Loucy (cell line): ENCODE measurements at regions not wholly inside any gene's neighbourhood (a gene's known extent, or its start where the extent isn't known, plus 50 kb on each side); places are given as distances from the start of the nearest gene placed in this dataset.

Source experiments
- EZH2phosphoT487 ChIP-seq: fragments of 200-600 bp; IDR thresholded peaks from 2 replicates; pipeline ENCODE4 v1.6.1; 2018; ENCODE audit warnings: antibody characterized with exemption, mild to moderate bottlenecking, moderate library complexity, borderline replicate concordance
- TF ChIP-seq, protein P1 (sequence below): fragments of 200-600 bp; sonication (generic); conservative IDR thresholded peaks from 2 replicates; pipeline ENCODE4 v1.5.1; 2014; ENCODE audit warnings: mild to moderate bottlenecking, antibody characterized with exemption, low read length

GRCh38 chr12:47534695-47535094 lies 171.1 kb downstream of the RPAP3 start:
- TF ChIP-seq, protein P1, sequence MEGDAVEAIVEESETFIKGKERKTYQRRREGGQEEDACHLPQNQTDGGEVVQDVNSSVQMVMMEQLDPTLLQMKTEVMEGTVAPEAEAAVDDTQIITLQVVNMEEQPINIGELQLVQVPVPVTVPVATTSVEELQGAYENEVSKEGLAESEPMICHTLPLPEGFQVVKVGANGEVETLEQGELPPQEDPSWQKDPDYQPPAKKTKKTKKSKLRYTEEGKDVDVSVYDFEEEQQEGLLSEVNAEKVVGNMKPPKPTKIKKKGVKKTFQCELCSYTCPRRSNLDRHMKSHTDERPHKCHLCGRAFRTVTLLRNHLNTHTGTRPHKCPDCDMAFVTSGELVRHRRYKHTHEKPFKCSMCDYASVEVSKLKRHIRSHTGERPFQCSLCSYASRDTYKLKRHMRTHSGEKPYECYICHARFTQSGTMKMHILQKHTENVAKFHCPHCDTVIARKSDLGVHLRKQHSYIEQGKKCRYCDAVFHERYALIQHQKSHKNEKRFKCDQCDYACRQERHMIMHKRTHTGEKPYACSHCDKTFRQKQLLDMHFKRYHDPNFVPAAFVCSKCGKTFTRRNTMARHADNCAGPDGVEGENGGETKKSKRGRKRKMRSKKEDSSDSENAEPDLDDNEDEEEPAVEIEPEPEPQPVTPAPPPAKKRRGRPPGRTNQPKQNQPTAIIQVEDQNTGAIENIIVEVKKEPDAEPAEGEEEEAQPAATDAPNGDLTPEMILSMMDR, result no peak
- TF ChIP-seq EZH2phosphoT487, result no peak
